ENCODE measurements at regions not wholly inside any gene's neighbourhood (a gene's known extent, or its start where the extent isn't known, plus 50 kb on each side); places are given as distances from the start of the nearest gene placed in this dataset.

GRCh38 chr5:60545551-60545950 is 154.4 kb downstream of the DEPDC1B start:
- TF ChIP-seq CTCF (IDR thresholded peaks at IDR 0.05) = no peak
- no peak for TF ChIP-seq POLR2A (IDR thresholded peaks at IDR 0.05)
- TF ChIP-seq POLR2AphosphoS5 (IDR thresholded peaks at IDR 0.05; ENCODE audit: insufficient read depth in 1 of 2, low read depth in 1 of 2) = no peak
